SK-N-SH treated with all-trans-retinoic acid at 6 μM for 48 hours (cell line): ENCODE measurements at regions not wholly inside any gene's neighbourhood (a gene's known extent, or its start where the extent isn't known, plus 50 kb on each side); places are given as distances from the start of the nearest gene placed in this dataset.
"Not testable (repeated sequence)": the region's sequence is repeated elsewhere in the genome, so short reads cannot be mapped to it uniquely, and the experiment has no call there.

ENCODE experiments used
- ATAC-seq: fragments of 200-7000 bp; cut with Tn5 transposase; 3 replicates; pipeline ENCODE4 v1.9.1; 2020; ENCODE audit warnings: mild to moderate bottlenecking, moderate library complexity
- BACH2 ChIP-seq: fragments of 250-450 bp; sonication (Bioruptor Pico); IDR thresholded peaks from 2 replicates; pipeline ENCODE4 v1.9.0; 2021; ENCODE audit warnings: mild to moderate bottlenecking, borderline replicate concordance
- CREB5 ChIP-seq: fragments of 250-450 bp; sonication (Bioruptor Pico); IDR thresholded peaks from 2 replicates; pipeline ENCODE4 v1.5.1; 2020; ENCODE audit warnings: low read depth, mild to moderate bottlenecking, moderate library complexity
- CSDC2 ChIP-seq: fragments of 250-450 bp; sonication (Bioruptor Pico); IDR thresholded peaks from 2 replicates; pipeline ENCODE4 v1.5.0; 2020; ENCODE audit warnings: mild to moderate bottlenecking, moderate library complexity
- CSRNP3 ChIP-seq: fragments of 250-450 bp; sonication (Bioruptor Pico); IDR thresholded peaks from 2 replicates; pipeline ENCODE4 v1.5.1; 2021; ENCODE audit warnings: mild to moderate bottlenecking, moderate library complexity
- GLIS3 ChIP-seq: fragments of 250-450 bp; sonication (Bioruptor Pico); IDR thresholded peaks from 2 replicates; pipeline ENCODE4 v1.5.0; 2020; ENCODE audit warnings: mild to moderate bottlenecking, moderate library complexity
- ISL1 ChIP-seq: fragments of 250-450 bp; sonication (Bioruptor Pico); IDR thresholded peaks from 2 replicates; pipeline ENCODE4 v2.1.2; 2022; ENCODE audit warnings: mild to moderate bottlenecking, moderate library complexity
- OSR1 ChIP-seq: fragments of 250-450 bp; sonication (Bioruptor Pico); IDR thresholded peaks from 2 replicates; pipeline ENCODE4 v1.8.0; 2022; ENCODE audit warnings: moderate library complexity, mild to moderate bottlenecking, inconsistent platforms
- POU6F1 ChIP-seq: fragments of 250-450 bp; sonication (Bioruptor Pico); IDR thresholded peaks from 2 replicates; pipeline ENCODE4 v1.8.0; 2021; ENCODE audit warnings: low read depth, mild to moderate bottlenecking, moderate library complexity, borderline replicate concordance
- PPARA ChIP-seq: fragments of 250-450 bp; sonication (Bioruptor Pico); IDR thresholded peaks from 2 replicates; pipeline ENCODE4 v1.5.0; 2020; ENCODE audit warnings: mild to moderate bottlenecking, borderline replicate concordance
- SNAI2 ChIP-seq: fragments of 250-450 bp; sonication (Bioruptor Pico); IDR thresholded peaks from 2 replicates; pipeline ENCODE4 v1.5.0; 2020; ENCODE audit warnings: mild to moderate bottlenecking, moderate library complexity
- TCF4 ChIP-seq: fragments of 250-450 bp; sonication (Bioruptor Pico); IDR thresholded peaks from 2 replicates; pipeline ENCODE4 v1.8.0; 2021; ENCODE audit warnings: mild to moderate bottlenecking, moderate library complexity, borderline replicate concordance
- TOX ChIP-seq: fragments of 250-450 bp; sonication (Bioruptor Pico); IDR thresholded peaks from 2 replicates; pipeline ENCODE4 v1.8.0; 2021; ENCODE audit warnings: mild to moderate bottlenecking, moderate library complexity, borderline replicate concordance
- TSHZ2 ChIP-seq: fragments of 250-450 bp; sonication (Bioruptor Pico); IDR thresholded peaks from 2 replicates; pipeline ENCODE4 v1.5.0; 2020; ENCODE audit warnings: mild to moderate bottlenecking, moderate library complexity
- ZC3H10 ChIP-seq: fragments of 250-450 bp; sonication (Bioruptor Pico); IDR thresholded peaks from 2 replicates; pipeline ENCODE4 v1.5.1; 2021; ENCODE audit warnings: mild to moderate bottlenecking, moderate library complexity
- ZFP3 ChIP-seq: fragments of 250-450 bp; sonication (Bioruptor Pico); IDR thresholded peaks from 2 replicates; pipeline ENCODE4 v1.5.0; 2020; ENCODE audit warnings: mild to moderate bottlenecking, moderate library complexity
- ZFP30 ChIP-seq: fragments of 450-650 bp; formaldehyde crosslinking; IDR thresholded peaks from 2 replicates; pipeline ENCODE4 v1.5.0; 2022; ENCODE audit warnings: mild to moderate bottlenecking, moderate library complexity
- ZNF565 ChIP-seq: fragments of 450-650 bp; formaldehyde crosslinking; conservative IDR thresholded peaks from 2 replicates; pipeline ENCODE4 v1.5.0; 2020; ENCODE audit warnings: low read depth, mild to moderate bottlenecking, moderate library complexity
- ZNF70 ChIP-seq: fragments of 450-650 bp; formaldehyde crosslinking; IDR thresholded peaks from 2 replicates; pipeline ENCODE4 v1.5.0; 2020; ENCODE audit warnings: mild to moderate bottlenecking, moderate library complexity
- TF ChIP-seq, protein P1 (sequence below): fragments of 250-450 bp; sonication (Bioruptor Pico); IDR thresholded peaks from 2 replicates; pipeline ENCODE4 v1.8.0; 2020; ENCODE audit warnings: mild to moderate bottlenecking, moderate library complexity, borderline replicate concordance

DNA sequence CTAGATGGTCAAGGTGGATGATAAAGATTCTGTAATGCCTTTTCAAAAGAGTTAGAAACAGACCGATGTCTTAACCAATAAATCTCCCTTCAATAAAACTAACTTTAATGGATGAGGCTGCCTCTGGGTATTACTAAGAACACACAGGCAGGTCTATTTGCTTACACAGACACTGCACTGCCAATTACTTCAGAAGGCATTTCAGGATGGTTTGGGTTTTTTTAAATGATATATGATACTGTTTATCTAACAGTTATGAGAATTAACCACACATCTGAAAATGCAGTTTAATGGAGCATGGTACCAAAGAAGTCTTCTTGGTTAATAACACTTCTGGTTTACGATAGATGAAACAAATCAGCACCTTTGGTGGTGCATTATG lies 367.9 kb upstream of the GRAMD2B start:
- peak; percentile 68 for ATAC-seq
- TF ChIP-seq ISL1 (peak; percentile 58), PPARA (CRISPR knock-in tag) (no peak)

DNA sequence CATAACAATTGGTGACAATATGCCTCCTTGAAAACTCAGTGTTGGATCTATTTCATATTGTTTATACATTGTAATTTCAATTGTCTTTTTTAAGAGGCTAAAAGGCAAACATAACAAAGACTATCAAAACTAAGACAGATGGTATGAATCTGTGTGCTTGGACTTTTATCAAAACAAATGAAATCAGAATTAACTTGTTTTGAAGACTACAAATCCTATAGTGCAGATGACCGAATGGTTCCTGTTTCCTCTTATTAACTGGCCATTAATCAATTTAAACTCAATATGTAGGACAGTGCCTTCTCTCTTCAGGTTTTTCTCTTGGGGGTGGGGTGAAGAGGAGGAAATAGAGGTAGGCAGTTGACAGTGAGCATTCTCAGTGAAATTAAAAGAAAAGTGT lies 366.9 kb upstream of the GRAMD2B start:
- ATAC-seq, result peak; percentile 39; the same call in 1 of the 3 replicates
- peak; percentile 61 for TF ChIP-seq ISL1
- TF ChIP-seq TOX (CRISPR knock-in tag), result peak; percentile 55; the same call in 1 of the 2 replicates
- TF ChIP-seq POU6F1 (CRISPR knock-in tag), result no peak
- peak; percentile 70; the same call in 1 of the 2 replicates for TF ChIP-seq TCF4 (CRISPR knock-in tag)
- 0 out of 2 replicates have a peak, but pooled peaks have one; percentile 8 for TF ChIP-seq TSHZ2 (CRISPR knock-in tag)

DNA sequence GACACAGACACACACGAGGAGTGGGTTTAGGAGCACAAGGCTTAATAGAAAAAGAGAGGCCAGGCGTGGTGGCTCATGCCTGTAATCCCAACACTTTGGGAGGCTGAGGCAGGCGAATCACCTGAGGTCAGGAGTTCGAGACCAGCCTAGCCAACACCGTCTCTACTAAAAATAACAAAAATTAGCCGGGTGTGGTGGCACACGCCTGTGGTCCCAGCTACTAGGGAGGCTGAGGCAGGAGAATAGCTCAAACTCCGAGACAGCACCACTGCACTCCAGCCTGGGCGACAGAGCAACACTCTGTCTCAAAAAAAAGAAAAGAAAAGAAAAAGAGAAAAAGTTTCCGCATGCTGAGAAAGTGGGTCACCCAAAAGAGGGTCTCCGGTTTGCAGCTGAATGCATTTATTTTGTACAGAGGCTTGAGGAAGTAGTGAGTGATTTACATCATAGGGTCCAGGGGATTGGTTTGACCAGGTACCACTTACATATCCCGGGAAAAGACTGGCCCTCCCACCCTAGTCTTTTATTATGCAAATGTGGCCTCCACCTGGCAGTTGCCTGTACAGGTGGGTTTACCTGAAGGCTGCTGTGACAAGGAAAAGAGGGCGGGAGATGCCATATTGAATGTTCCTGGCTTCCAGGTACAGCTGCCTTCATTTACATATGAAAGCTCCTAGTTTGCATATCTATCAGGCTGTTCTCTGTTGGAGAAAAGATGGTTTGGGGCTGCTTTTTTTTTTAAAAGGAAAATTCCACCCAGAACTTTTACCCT lies 366.2 kb upstream of the GRAMD2B start:
- no peak for TF ChIP-seq TCF4 (CRISPR knock-in tag)
- TF ChIP-seq POU6F1 (CRISPR knock-in tag), result no peak
- no peak for TF ChIP-seq CSDC2 (CRISPR knock-in tag)
- TF ChIP-seq ZC3H10, result no peak
- no peak for TF ChIP-seq ZFP30 (CRISPR knock-in tag)
- no peak for TF ChIP-seq BACH2 (CRISPR knock-in tag)
- no peak for TF ChIP-seq CSRNP3 (CRISPR knock-in tag)
- no peak for TF ChIP-seq ZFP3
- no peak for TF ChIP-seq TOX (CRISPR knock-in tag)
- no peak for TF ChIP-seq PPARA (CRISPR knock-in tag)
- TF ChIP-seq, protein P1, sequence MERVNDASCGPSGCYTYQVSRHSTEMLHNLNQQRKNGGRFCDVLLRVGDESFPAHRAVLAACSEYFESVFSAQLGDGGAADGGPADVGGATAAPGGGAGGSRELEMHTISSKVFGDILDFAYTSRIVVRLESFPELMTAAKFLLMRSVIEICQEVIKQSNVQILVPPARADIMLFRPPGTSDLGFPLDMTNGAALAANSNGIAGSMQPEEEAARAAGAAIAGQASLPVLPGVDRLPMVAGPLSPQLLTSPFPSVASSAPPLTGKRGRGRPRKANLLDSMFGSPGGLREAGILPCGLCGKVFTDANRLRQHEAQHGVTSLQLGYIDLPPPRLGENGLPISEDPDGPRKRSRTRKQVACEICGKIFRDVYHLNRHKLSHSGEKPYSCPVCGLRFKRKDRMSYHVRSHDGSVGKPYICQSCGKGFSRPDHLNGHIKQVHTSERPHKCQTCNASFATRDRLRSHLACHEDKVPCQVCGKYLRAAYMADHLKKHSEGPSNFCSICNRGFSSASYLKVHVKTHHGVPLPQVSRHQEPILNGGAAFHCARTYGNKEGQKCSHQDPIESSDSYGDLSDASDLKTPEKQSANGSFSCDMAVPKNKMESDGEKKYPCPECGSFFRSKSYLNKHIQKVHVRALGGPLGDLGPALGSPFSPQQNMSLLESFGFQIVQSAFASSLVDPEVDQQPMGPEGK (CRISPR knock-in tag), result no peak
- TF ChIP-seq OSR1 (CRISPR knock-in tag), result no peak
- TF ChIP-seq ZNF70 (CRISPR knock-in tag), result no peak
- no peak for TF ChIP-seq CREB5 (CRISPR knock-in tag)
- TF ChIP-seq GLIS3 (CRISPR knock-in tag), result no peak
- TF ChIP-seq SNAI2, result no peak
- TF ChIP-seq ZNF565 (CRISPR knock-in tag), result no peak
- no peak for TF ChIP-seq TSHZ2 (CRISPR knock-in tag)
- TF ChIP-seq, all 23 proteins: peak for 0
- ATAC-seq, result no peak; the same call in 2 of the 3 replicates

- not testable (repeated sequence) for ATAC-seq
These were observed 364.8 kb upstream of the GRAMD2B start for GRCh38 chr5:126058392-126058791.
